HG03457 (cell line): ENCODE measurements at regions not wholly inside any gene's neighbourhood (a gene's known extent, or its start where the extent isn't known, plus 50 kb on each side); places are given as distances from the start of the nearest gene placed in this dataset.

Experiments used
- ATAC-seq: cut with Tn5 transposase; IDR thresholded peaks from one replicate; pipeline ENCODE4 v1.9.1; 2021; ENCODE audit warnings: moderate number of reproducible peaks; ENCODE audit not compliant: unreplicated experiment

DNA sequence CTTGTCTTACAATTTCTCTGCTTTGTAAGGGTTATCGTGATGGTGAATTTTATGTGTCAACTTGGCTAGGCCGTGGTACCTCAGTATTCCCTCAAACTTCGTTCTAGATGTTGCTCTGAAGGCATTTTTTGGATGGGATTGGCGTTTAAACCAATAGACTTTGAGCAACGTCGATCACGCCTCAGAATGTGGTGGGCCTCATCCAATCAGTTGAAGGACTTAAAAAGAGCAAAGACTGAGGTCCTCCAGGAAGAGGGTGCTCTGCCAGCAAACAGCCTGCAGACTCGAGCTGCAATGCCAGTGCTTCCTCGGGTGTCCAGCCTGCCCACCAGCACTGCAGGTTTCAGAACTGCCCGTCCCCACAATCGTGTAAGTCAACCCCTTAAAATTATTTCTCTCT lies 145.8 kb upstream of the SALL3 start:
- no peak for ATAC-seq

GRCh38 chr18:78836838-78837237 lies 142.8 kb upstream of the SALL3 start:
- no peak for ATAC-seq

GRCh38 chr18:78837754-78838153 lies 141.9 kb upstream of the SALL3 start:
- ATAC-seq, result no peak

- ATAC-seq, result no peak
Observed at GRCh38 chr18:78838183-78838582, 141.4 kb upstream of the SALL3 start.

DNA sequence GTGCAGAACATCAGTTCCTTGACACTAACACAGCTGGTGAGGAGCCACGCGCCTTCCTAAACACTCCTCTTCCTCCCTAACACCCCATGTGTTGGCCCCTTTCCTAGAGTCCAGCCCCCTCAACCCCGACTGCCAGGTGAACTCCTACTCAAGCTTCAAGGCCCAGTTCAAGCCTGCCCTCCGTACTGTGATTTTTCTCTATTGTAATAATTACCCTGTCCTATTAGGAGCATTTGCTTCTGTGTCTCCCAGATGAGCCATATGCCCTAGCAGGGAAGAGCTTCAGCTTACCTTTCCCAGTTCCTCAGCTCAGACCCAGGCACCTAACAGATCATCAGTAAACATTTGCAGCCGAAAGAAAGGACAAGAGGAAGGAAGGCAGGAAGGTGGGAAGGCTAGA lies 130.6 kb upstream of the SALL3 start:
- no peak for ATAC-seq

DNA sequence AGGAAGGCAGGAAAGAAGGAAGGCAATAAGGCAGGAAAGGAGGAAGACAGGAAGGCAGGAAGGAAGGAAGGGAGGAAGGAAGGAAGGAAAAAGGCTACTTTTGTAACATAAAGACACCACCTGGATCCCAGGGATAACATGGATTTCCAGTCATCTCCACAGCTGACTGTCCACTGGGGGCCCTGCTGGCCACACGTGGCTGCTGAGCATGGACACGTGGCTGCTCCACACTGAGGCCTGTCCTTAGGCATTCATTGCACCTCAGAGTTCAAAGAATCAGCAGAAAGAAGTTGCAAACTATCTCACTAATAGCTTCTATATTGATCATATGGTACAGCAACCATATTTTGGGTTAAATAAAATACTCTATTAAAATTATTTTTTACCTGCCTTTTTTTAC lies 130.2 kb upstream of the SALL3 start:
- ATAC-seq, result no peak

- ATAC-seq, result no peak
Observed at GRCh38 chr18:78853341-78853740, 126.3 kb upstream of the SALL3 start.

DNA sequence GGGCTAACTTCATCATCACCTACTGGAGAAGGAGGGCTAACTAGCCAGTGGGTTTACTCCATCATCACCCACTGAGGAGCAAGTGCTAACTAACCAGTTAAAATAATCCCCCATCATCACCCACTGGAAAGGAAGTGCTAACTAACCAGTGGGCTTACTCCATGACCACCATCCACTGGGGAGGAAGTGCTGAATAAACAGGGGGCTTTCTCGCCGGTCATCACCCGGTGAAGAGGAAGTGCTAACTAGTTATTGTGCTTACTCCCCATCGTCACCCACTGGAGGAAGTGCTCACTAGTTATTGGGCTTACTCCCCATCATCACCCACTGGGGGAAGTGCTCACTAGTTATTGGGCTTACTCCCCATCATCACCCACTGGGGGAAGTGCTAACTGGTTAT lies 124.4 kb upstream of the SALL3 start:
- no peak for ATAC-seq

- no peak for ATAC-seq
Observed at GRCh38 chr18:78856569-78857313, 122.9 kb upstream of the SALL3 start.

- ATAC-seq, result no peak
Observed at GRCh38 chr18:78857314-78858150, 122.1 kb upstream of the SALL3 start.

- ATAC-seq, result no peak
Observed at GRCh38 chr18:78859686-78860085, 119.9 kb upstream of the SALL3 start.

DNA sequence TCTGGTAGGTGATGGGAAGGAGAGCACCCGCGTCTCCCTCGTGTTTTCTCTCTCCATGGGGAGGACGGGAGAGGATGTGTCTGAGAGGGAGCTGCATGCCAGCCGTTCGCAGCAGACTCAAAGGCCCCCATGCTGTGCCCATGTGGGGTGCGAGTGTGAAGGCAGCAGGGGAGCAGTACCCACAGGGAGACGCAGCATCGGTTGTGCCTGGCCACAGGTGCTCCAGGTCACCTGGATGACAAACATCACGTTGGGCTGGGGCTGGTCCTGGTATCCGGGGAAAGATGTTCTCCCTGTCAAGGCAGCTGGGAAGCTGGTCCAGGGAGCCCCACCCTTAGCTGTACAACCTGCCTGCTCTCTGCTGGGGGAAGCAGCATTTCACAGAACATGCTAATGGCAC lies 119.5 kb upstream of the SALL3 start:
- ATAC-seq, result no peak

DNA sequence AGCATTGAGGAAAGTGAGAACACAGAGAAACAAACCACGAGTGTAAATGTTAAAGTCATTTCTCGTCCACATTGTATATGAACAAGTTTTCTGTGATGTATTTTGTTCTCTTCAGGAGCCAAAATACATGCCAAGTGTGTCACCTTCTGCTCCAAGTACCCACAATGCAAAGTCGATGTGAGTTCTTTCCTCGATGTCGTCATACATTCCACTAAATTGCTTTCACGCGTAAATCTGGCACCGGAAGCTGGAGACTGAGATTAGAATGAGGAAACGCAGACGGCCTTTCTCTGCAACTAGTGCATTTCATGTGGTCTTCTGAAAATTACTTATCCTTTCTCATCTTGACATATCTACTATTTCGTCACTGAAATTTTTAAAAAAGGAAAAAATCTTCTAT lies 118.5 kb upstream of the SALL3 start:
- ATAC-seq, result no peak

DNA sequence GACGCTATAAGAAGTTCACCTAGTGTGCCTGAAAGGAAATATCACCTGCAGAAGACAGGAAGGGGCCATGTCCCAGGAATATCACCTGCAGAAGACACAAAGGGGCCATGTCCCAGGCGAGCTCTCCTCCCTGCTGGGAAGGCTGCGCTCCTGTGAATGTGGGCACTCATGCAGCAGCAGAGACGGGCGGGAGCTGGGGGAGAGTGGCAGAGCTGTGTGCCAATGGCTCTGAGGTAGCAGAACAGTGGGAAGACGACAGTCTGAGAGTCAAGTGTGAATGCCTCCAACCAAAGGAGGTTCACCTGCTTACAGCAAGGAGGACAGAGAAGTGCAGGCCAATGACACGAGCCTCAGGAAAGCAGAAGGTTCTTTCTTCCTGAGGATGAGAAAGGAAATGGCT lies 117.9 kb upstream of the SALL3 start:
- no peak for ATAC-seq

DNA sequence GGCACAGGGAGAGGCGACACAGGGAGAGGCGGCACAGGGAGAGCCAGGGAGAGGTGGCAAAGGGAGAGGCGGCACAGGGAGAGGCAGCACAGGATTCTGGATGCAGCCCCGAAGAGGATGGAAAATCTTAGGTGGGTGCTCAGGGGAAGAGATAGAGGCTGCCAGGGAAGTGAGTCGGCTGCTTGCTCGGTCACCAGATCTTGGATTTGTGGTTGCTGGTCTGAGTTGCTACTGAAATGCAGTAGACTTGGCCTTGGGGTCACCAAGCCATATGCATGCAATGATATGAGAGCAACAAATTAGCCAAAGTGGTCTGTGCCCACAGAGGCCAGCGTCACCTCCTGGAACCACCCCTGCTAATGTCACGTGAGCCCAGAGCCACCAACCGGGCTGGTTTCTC lies 117.2 kb upstream of the SALL3 start:
- no peak for ATAC-seq

GRCh38 chr18:78865056-78865598 lies 114.5 kb upstream of the SALL3 start:
- ATAC-seq, result no peak

GRCh38 chr18:78865771-78866310 lies 113.8 kb upstream of the SALL3 start:
- no peak for ATAC-seq

GRCh38 chr18:78867131-78867530 lies 112.5 kb upstream of the SALL3 start:
- no peak for ATAC-seq

DNA sequence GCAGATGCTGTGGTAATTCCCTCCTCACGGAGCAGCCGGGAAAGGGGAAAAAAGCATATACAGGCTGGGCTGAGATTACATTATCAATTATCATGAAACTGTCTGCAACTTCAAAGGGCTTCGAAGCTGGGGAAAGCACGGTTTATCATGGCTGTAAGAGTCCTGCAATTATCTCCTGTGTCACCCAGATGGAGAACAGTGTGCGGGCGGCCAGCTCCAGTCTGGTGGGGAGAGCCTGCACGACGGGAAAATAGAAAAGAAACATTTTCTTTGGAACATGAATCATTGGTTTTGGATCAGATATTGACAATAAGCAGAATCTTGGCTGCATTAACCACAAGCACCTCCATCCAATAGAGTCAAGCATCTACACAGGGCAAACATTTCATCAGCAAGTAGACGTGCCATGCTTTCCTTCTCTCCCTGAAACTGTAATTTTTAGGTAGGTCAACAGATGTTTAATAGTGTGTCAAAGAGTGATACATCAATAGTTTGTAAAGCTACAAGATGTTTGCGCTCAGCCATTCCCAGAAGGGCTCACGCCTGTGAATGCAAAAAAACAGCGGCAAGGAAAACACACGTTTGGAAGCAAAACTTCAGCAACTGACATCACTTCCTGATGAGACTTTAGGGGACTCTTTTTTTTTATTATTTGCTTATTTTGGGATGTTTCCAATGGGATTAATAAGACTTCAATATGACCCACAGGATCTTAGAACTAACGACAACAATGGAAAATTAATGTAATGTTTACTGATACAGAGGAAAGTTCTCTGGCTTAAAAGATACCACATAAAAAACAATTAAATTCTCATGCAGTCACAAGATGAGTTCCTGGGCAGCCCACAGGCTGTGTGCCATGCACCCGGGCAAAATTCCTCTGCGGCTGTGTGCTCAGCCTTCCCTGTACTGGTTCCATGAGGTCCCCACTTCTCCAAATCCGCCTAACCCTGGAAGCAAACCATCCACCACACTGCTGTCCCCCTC lies 111.0 kb upstream of the SALL3 start:
- no peak for ATAC-seq

DNA sequence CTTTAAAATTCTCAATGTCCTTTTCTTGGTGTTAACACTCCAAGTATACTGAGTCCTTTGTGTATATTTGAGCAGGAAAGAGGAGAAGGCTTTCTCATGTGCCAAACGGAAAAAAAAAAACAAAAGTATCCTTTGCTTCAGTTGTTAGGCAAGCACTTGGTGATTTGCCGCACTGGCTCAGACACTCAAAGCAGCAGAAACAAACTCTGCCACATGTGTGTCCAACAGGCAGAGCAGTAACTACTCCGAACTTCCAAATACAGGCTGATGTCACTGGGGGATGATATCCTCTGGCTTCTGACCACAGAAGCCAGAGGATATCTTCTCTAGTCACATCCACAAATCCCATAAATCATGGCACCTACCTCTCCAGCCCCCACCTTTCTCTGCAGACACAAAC lies 108.0 kb upstream of the SALL3 start:
- no peak for ATAC-seq
